ENCODE measurements at regions not wholly inside any gene's neighbourhood (a gene's known extent, or its start where the extent isn't known, plus 50 kb on each side); places are given as distances from the start of the nearest gene placed in this dataset.

DNA sequence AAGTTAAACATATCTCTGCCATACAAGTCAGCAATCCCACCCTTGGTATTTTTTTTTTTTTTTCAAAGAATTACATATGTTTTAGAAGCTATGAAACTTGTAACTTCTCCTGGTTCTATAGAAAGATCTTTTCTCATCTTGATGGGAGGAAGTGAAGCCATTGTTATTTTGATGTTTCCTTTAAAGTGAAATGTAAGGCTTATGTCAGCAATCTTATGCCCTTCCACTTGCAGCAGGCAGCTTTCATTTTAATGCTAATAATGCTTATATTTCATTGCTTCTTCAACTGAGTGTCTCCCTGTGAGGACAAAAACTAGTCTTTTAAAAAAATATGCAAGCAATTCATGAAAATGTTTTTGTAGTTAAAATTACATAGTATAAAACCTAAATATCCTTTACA, 1614.7 kb downstream of the KHDRBS2 start:
- TF ChIP-seq POLR2A (IDR thresholded peaks at IDR 0.05), result no peak
- TF ChIP-seq, protein P1, sequence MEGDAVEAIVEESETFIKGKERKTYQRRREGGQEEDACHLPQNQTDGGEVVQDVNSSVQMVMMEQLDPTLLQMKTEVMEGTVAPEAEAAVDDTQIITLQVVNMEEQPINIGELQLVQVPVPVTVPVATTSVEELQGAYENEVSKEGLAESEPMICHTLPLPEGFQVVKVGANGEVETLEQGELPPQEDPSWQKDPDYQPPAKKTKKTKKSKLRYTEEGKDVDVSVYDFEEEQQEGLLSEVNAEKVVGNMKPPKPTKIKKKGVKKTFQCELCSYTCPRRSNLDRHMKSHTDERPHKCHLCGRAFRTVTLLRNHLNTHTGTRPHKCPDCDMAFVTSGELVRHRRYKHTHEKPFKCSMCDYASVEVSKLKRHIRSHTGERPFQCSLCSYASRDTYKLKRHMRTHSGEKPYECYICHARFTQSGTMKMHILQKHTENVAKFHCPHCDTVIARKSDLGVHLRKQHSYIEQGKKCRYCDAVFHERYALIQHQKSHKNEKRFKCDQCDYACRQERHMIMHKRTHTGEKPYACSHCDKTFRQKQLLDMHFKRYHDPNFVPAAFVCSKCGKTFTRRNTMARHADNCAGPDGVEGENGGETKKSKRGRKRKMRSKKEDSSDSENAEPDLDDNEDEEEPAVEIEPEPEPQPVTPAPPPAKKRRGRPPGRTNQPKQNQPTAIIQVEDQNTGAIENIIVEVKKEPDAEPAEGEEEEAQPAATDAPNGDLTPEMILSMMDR (IDR thresholded peaks at IDR 0.05), result no peak

Measured in thyroid gland (tissue), 4 donors.